SU-DHL-6 (cell line): ENCODE measurements at regions not wholly inside any gene's neighbourhood (a gene's known extent, or its start where the extent isn't known, plus 50 kb on each side); places are given as distances from the start of the nearest gene placed in this dataset.

Experiments used
- EZH2phosphoT487 ChIP-seq: fragments of 200-600 bp; sonication (generic), shearing (Covaris generic); conservative IDR thresholded peaks from 2 replicates; pipeline ENCODE4 v1.6.1; 2018; ENCODE audit warnings: mild to moderate bottlenecking, antibody characterized with exemption, low read length, moderate library complexity, mixed read lengths
- TF ChIP-seq, protein P1 (sequence below): fragments of 200-600 bp; sonication (generic); IDR thresholded peaks from one replicate; pipeline ENCODE4 v1.5.1; 2017; ENCODE audit warnings: antibody characterized with exemption, mild to moderate bottlenecking, low read length, moderate library complexity; ENCODE audit not compliant: insufficient read depth, poor library complexity, severe bottlenecking

DNA sequence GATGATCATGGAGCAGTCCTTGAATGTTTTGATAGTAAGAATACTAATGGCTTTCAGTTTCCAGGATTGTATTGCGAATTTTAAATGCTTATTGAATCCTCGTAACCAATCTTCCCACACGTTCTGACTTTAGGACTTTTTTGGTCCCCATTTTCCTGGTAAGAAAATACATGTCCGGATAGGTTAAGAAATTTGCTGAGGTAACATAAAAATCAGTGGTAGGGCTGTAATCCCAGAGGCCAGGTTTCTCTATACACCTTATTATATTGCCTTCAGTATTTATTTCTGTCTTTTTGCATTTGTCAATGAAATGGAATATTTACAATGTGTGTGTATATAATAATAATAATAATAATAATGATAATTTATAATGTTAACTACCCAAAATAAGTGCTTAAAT, 603.2 kb downstream of the TMEM182 start:
- TF ChIP-seq, protein P1, sequence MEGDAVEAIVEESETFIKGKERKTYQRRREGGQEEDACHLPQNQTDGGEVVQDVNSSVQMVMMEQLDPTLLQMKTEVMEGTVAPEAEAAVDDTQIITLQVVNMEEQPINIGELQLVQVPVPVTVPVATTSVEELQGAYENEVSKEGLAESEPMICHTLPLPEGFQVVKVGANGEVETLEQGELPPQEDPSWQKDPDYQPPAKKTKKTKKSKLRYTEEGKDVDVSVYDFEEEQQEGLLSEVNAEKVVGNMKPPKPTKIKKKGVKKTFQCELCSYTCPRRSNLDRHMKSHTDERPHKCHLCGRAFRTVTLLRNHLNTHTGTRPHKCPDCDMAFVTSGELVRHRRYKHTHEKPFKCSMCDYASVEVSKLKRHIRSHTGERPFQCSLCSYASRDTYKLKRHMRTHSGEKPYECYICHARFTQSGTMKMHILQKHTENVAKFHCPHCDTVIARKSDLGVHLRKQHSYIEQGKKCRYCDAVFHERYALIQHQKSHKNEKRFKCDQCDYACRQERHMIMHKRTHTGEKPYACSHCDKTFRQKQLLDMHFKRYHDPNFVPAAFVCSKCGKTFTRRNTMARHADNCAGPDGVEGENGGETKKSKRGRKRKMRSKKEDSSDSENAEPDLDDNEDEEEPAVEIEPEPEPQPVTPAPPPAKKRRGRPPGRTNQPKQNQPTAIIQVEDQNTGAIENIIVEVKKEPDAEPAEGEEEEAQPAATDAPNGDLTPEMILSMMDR: no peak
- no peak for TF ChIP-seq EZH2phosphoT487
